Testis (tissue), 2 donors: ENCODE measurements at regions not wholly inside any gene's neighbourhood (a gene's known extent, or its start where the extent isn't known, plus 50 kb on each side); places are given as distances from the start of the nearest gene placed in this dataset.

Source experiments
- POLR2A ChIP-seq: fragments of 450-650 bp; IDR thresholded peaks from one replicate; pipeline ENCODE4 v1.6.1; 2017; ENCODE audit warnings: antibody characterized with exemption, mild to moderate bottlenecking, moderate library complexity
- TF ChIP-seq, protein P1 (sequence below), 3 experiments: fragments of 450-650 bp in 2 of 3; fragments of 200-600 bp in 1 of 3; sonication (generic) in 1 of 3; IDR thresholded peaks; one replicate each; pipeline ENCODE4 v1.5.1; 2016 to 2019; ENCODE audit warnings: antibody characterized with exemption in 3 of 3, mild to moderate bottlenecking in 2 of 3, moderate library complexity in 1 of 3

GRCh38 chr22:47390026-47390970 is 627.8 kb downstream of the TBC1D22A start:
- TF ChIP-seq POLR2A: no peak
- TF ChIP-seq, protein P1, sequence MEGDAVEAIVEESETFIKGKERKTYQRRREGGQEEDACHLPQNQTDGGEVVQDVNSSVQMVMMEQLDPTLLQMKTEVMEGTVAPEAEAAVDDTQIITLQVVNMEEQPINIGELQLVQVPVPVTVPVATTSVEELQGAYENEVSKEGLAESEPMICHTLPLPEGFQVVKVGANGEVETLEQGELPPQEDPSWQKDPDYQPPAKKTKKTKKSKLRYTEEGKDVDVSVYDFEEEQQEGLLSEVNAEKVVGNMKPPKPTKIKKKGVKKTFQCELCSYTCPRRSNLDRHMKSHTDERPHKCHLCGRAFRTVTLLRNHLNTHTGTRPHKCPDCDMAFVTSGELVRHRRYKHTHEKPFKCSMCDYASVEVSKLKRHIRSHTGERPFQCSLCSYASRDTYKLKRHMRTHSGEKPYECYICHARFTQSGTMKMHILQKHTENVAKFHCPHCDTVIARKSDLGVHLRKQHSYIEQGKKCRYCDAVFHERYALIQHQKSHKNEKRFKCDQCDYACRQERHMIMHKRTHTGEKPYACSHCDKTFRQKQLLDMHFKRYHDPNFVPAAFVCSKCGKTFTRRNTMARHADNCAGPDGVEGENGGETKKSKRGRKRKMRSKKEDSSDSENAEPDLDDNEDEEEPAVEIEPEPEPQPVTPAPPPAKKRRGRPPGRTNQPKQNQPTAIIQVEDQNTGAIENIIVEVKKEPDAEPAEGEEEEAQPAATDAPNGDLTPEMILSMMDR (IDR thresholded peaks at IDR 0.05): no peak
